Stimulated activated CD4-positive, alpha-beta T cell treated with anti-CD3 and anti-CD28 coated beads, Interleukin-1b, Interleukin-23, amount 100 ng/mL, for 1 hour (primary cell): ENCODE measurements at regions not wholly inside any gene's neighbourhood (a gene's known extent, or its start where the extent isn't known, plus 50 kb on each side); places are given as distances from the start of the nearest gene placed in this dataset.
"Not testable (repeated sequence)": the region's sequence is repeated elsewhere in the genome, so short reads cannot be mapped to it uniquely, and the experiment has no call there.

ENCODE experiments used
- DNase-seq, 2 donors: peaks; one replicate each; pipeline ENCODE4 v3.0.0-alpha.2; 2020; ENCODE audit warnings: low read depth in 2 of 2

- DNase-seq = not testable (repeated sequence)
Measured at GRCh38 chr5:2533848-2534247, 217.6 kb downstream of the IRX2 start.

- no peak for DNase-seq
Measured at GRCh38 chr5:2532809-2533208, 218.7 kb downstream of the IRX2 start.

GRCh38 chr5:2531318-2531717 lies 220.2 kb downstream of the IRX2 start:
- no peak for DNase-seq

GRCh38 chr5:2530609-2531008 lies 220.9 kb downstream of the IRX2 start:
- no peak for DNase-seq

- no peak for DNase-seq
Measured at GRCh38 chr5:2529371-2530092, 221.9 kb downstream of the IRX2 start.

DNA sequence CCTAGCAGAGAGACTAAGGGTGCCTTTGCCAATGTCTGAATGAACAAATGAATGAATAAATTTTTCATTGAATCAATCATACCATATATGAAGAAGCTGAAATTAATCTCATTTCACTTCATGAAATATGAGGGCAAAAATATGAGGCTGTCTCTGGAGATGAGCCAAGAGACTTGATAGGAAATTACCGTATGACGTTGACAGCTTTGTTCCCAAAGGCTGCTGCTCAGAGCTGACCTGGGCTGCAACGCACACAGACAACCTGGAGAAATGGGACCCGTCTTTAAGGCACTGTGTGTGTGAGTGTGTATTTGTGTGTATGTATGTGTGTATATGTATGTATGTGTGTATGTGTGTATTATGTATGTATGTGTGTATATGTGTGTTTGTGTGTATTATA lies 226.1 kb downstream of the IRX2 start:
- DNase-seq = no peak

- DNase-seq = no peak
Measured at GRCh38 chr5:2524620-2525019, 226.9 kb downstream of the IRX2 start.

- DNase-seq = no peak
Measured at GRCh38 chr5:2523180-2523579, 228.3 kb downstream of the IRX2 start.

- DNase-seq = no peak
Measured at GRCh38 chr5:2522372-2522771, 229.1 kb downstream of the IRX2 start.

GRCh38 chr5:2519153-2519552 lies 232.3 kb downstream of the IRX2 start:
- no peak for DNase-seq

GRCh38 chr5:2517451-2517850 lies 234.0 kb downstream of the IRX2 start:
- no peak for DNase-seq

DNA sequence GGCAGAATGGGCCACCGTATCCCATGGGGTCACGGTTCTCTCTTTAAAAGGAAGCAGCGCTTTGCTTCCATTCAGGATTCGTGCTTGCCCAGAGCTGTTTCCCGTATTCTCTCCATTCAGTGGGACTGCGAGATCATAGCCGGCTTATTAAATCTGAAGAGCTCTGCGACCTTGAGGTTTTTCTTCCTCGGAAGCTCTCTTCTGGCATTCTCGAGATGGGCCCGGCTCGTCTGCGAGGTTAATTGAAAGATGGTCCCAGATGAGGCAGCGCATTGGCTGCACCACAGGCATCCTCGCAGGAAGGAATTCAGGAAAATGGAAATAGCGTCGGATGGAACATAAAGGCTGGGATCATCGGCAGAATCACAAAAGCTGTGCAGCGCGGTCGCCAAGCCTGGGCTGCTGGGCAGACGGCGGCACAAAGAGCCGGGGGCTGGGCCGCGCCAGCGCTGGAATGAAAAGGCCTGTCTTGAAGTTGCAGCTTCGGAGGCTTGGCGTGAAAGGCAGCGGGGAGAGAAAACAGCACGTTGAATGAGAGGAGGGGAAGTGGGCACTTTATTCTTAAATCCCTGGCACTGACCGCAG lies 236.2 kb downstream of the IRX2 start:
- DNase-seq = no peak

DNA sequence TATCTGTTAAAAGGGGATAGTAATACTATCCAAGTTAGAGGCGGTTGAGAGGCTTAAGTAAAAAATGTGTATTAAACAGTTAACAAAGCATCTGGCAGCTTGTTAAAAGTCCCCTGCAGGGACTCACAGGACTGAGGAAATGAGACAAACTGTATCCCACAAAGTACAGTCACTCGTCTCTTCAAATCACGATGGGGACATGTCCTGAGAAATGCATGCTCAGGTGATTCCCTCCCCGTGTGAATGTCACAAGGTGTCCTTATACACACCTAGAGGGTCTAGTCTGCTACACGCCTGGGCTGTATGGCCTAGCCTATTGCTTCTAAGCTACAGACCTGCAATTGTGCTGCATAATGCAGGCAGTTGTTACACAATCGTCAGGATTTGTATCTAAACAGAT lies 237.0 kb downstream of the IRX2 start:
- no peak for DNase-seq

DNA sequence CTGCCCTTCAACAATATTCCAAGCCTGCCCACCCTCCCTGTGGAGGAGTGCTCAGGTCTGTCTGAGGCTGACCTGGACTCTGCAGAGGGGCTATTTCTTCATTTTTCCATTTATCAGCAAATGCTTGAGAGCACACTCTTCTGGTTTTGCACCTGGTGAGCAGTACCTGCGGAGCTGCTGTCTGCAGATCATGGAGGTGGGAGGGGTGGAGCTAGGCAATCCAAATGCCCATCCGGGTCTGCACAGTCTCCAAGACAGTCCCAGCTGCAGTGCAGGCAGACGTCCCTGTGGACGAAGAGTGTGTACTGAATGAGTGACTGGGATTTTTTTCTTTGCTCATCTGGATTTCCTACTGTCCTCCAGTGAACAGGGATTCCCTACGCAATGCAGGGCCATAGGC lies 239.8 kb downstream of the IRX2 start:
- DNase-seq = no peak

GRCh38 chr5:2511126-2511525 lies 240.4 kb downstream of the IRX2 start:
- DNase-seq = no peak

- no peak for DNase-seq
Measured at GRCh38 chr5:2509527-2509926, 241.9 kb downstream of the IRX2 start.

- no peak for DNase-seq
Measured at GRCh38 chr5:2508514-2508913, 243.0 kb downstream of the IRX2 start.

DNA sequence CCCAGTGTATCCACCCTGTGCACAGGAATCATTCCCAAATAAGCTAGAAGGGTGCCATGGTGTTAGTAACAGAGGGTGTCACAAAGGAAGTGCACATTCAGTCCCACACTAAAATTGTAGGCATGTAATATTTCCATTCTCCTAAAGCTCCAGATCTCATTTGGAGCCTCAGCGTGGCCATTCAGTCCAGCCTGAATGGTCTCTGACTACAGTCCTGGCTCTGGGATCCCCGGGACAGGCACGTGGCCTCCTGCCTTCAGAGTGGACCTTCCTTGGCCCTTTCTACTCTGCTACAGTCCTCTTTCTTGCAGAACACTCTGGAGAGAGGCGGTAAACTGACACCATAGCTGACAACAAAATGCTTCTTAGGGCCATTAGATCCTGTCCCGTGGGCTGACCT lies 243.9 kb downstream of the IRX2 start:
- DNase-seq = no peak

DNA sequence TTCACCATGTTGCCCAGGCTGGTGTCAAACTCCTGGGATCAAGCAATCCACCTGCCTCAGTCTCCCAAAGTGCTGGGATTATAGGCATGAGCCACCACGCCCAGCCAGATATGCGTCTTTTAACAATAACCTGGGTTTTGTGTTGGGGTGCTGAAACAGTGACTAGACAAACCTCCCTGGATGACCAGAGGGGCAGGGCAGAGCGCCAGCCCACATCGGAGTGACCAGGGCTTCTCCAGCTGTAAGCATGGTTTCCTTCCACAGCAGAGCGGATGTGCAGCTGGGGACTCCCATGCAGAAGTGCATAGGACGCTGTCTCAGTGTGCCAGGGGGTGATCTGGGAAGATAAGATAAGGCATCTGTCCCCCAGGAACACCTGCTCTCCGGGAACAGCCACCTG lies 244.9 kb downstream of the IRX2 start:
- DNase-seq = no peak

- no peak for DNase-seq
Measured at GRCh38 chr5:2505217-2505616, 246.3 kb downstream of the IRX2 start.

- DNase-seq = no peak
Measured at GRCh38 chr5:2502970-2503594, 248.4 kb downstream of the IRX2 start.

- no peak for DNase-seq
Measured at GRCh38 chr5:2499917-2500316, 251.6 kb downstream of the IRX2 start.

GRCh38 chr5:2496891-2497290 lies 254.6 kb downstream of the IRX2 start:
- DNase-seq = no peak
